Panc1 (cell line): ENCODE measurements at regions not wholly inside any gene's neighbourhood (a gene's known extent, or its start where the extent isn't known, plus 50 kb on each side); places are given as distances from the start of the nearest gene placed in this dataset.

Source experiments
- ATAC-seq: fragments of 200-7000 bp; cut with Tn5 transposase; 2 replicates; pipeline ENCODE4 v1.9.1; 2020; ENCODE audit warnings: mild to moderate bottlenecking, moderate library complexity
- BruUV-seq: library from RNA; stranded (reverse); fragments of 400-500 nt; replicated peaks from 2 replicates; lab custom pipeline; 2021; lab: Mats Ljungman, UMichigan
- CTCF ChIA-PET: fragments of 300-600 bp; sonication (Branson Sonifier 250); formaldehyde crosslinking; loops from one replicate; lab custom pipeline; 2022; ENCODE audit warnings: antibody characterized with exemption; lab: Charles Lee
- POLR2A ChIA-PET: fragments of 300-600 bp; sonication (Branson Sonifier 250); formaldehyde crosslinking; loops from one replicate; lab custom pipeline; 2022; ENCODE audit warnings: antibody characterized with exemption; lab: Charles Lee
- DNase-seq: peaks from one replicate; pipeline ENCODE4 v3.0.0-alpha.2; 2010; ENCODE audit warnings: low read depth, low spot score
- H3K27ac ChIP-seq: 2 replicates; pipeline ENCODE4 v1.5.1; 2011; ENCODE audit warnings: mild to moderate bottlenecking, low read length, inconsistent platforms
- H3K27me3 ChIP-seq: fragments of 200-500 bp; sonication (Bioruptor generic); 2 replicates; pipeline ENCODE4 v1.6.0; 2014; ENCODE audit warnings: low read length, inconsistent platforms; ENCODE audit not compliant: control insufficient read depth, insufficient read depth
- H3K36me3 ChIP-seq: fragments of 200-500 bp; sonication (Bioruptor generic); 2 replicates; pipeline ENCODE4 v1.5.1; 2014; ENCODE audit warnings: inconsistent platforms, mild to moderate bottlenecking, low read length, moderate library complexity; ENCODE audit not compliant: control insufficient read depth, insufficient read depth
- H3K4me1 ChIP-seq: 2 replicates; pipeline ENCODE4 v1.5.1; 2011; ENCODE audit warnings: inconsistent platforms, mild to moderate bottlenecking, low read length, moderate library complexity; ENCODE audit not compliant: control insufficient read depth, insufficient read depth
- H3K4me3 ChIP-seq, 2 experiments: 2 replicates each; pipeline ENCODE4 v1.5.1; 2011 to 2012; ENCODE audit warnings: low read depth in 2 of 2, low read length in 2 of 2, mild to moderate bottlenecking in 2 of 2, inconsistent platforms in 1 of 2, moderate library complexity in 1 of 2
- H3K9me3 ChIP-seq: fragments of 200-500 bp; sonication (Bioruptor generic); 2 replicates; pipeline ENCODE4 v1.5.1; 2014; ENCODE audit warnings: low read depth, mild to moderate bottlenecking, inconsistent platforms, low read length, moderate library complexity; ENCODE audit not compliant: control insufficient read depth, insufficient read depth
- CTCF ChIP-seq: fragments of 450-650 bp; IDR thresholded peaks from 2 replicates; pipeline ENCODE4 v1.5.1; 2017; ENCODE audit warnings: mild to moderate bottlenecking
- POLR2AphosphoS5 ChIP-seq: IDR thresholded peaks from 2 replicates; pipeline ENCODE4 v1.6.1; 2012; ENCODE audit warnings: mild to moderate bottlenecking, low read depth, low read length, moderate library complexity
- REST ChIP-seq, 2 experiments: IDR thresholded peaks; 2 replicates each; pipeline ENCODE4 v1.6.1; 2011 to 2012; ENCODE audit warnings: low read depth in 2 of 2, control low read depth in 1 of 2, low read length in 1 of 2, mild to moderate bottlenecking in 1 of 2, moderate library complexity in 1 of 2; ENCODE audit not compliant: insufficient read depth in 1 of 2
- SIN3A ChIP-seq: IDR thresholded peaks from 2 replicates; pipeline ENCODE4 v1.6.1; 2012; ENCODE audit warnings: low read depth, mild to moderate bottlenecking, low read length, moderate library complexity, borderline replicate concordance; ENCODE audit not compliant: insufficient read depth
- TCF7L2 ChIP-seq: IDR thresholded peaks from 2 replicates; pipeline ENCODE4 v1.6.1; 2011; ENCODE audit warnings: mild to moderate bottlenecking, low read depth, low read length, inconsistent platforms
- in situ Hi-C: cut with HindIII; loops from 2 replicates; pipeline ENCODE4 v1.10.0; 2016; ENCODE audit warnings: low sequenced_read_pairs, low pct_unique_long_range_greater_than_20kb
- intact Hi-C: fragments of 100-400 bp; cut with micrococcal nuclease; formaldehyde crosslinking; loops from one replicate; pipeline ENCODE4 v1.10.0; 2022; ENCODE audit not compliant: unreplicated experiment

- POLR2A ChIA-PET: no interaction called here
Observed at GRCh38 chr12:126899926-126900792, 1366.8 kb upstream of the TMEM132C start.

More at GRCh38 chr12:126899926-126900792, 1366.8 kb upstream of the TMEM132C start:
- in situ Hi-C loops: no loop called here
- H3K9me3 ChIP-seq: no peaks in the 10 kb centered on the region
- intact Hi-C loops: no loop called here
- no peaks in the 10 kb centered on the region for H3K4me1 ChIP-seq
- no peaks in the 10 kb centered on the region for H3K36me3 ChIP-seq
- H3K4me3 ChIP-seq: no peak overlapping the region
- DNase-seq (no peak), ATAC-seq (no peak)
- H3K27ac ChIP-seq: no peak overlapping the region
- no TSS peak for BruUV-seq
- TF ChIP-seq CTCF: no peak
- no peak for TF ChIP-seq SIN3A
- no peak for TF ChIP-seq TCF7L2
- no peak for TF ChIP-seq REST (IDR thresholded peaks at IDR 0.05; ENCODE audit: insufficient read depth in 1 of 2, low read depth in 2 of 2, low read length in 1 of 2)
- no peak for TF ChIP-seq POLR2AphosphoS5
- CTCF ChIA-PET: no interaction called here
- no peaks in the 10 kb centered on the region for H3K27me3 ChIP-seq
